T-cell (primary cell): ENCODE measurements at regions not wholly inside any gene's neighbourhood (a gene's known extent, or its start where the extent isn't known, plus 50 kb on each side); places are given as distances from the start of the nearest gene placed in this dataset.
"Not testable (repeated sequence)": the region's sequence is repeated elsewhere in the genome, so short reads cannot be mapped to it uniquely, and the experiment has no call there.

Source experiments
- ATAC-seq, 4 experiments: fragments of 200-7000 bp in 3 of 4; fragments of 150-1000 bp in 1 of 4; cut with Tn5 transposase; replicated peaks in 1 of 4; 1 replicate in 3 of 4; 2 replicates in 1 of 4; pipeline ENCODE4 v1.10.0; 2021; ENCODE audit warnings: moderate library complexity in 3 of 4, mild to moderate bottlenecking in 2 of 4, moderate number of reproducible peaks in 1 of 4
- CTCF ChIA-PET, 2 donors: fragments of 300-600 bp; sonication (Branson Sonifier 250); formaldehyde crosslinking; loops; one replicate each; lab custom pipeline; 2022; ENCODE audit warnings: antibody characterized with exemption in 2 of 2; lab: Charles Lee
- POLR2A ChIA-PET, 2 donors: fragments of 300-600 bp; sonication (Branson Sonifier 250); formaldehyde crosslinking; loops; one replicate each; lab custom pipeline; 2022; ENCODE audit warnings: antibody characterized with exemption in 2 of 2; lab: Charles Lee
- DNase-seq, 35 experiments: peaks; one replicate each; pipeline versions ENCODE4 v3.0.0 to v3.0.0-alpha.2; 2013 to 2023
- H3K27ac ChIP-seq: one replicate; pipeline ENCODE4 v1.5.1; 2013; ENCODE audit warnings: low read length
- H3K27me3 ChIP-seq, 2 experiments: replicated peaks in 1 of 2; 1 replicate in 1 of 2; 2 replicates in 1 of 2; pipeline versions ENCODE4 v1.6.1 to v1.7.0; 2013; ENCODE audit warnings: low read length in 1 of 2, mixed read lengths in 1 of 2; ENCODE audit not compliant: control insufficient read depth in 2 of 2, insufficient read depth in 2 of 2; ENCODE audit errors: extremely low read depth in 1 of 2
- H3K36me3 ChIP-seq, 2 donors: 1 replicate in 1 of 2; 2 replicates in 1 of 2; pipeline versions ENCODE4 v1.6.1 to v1.7.0; 2013; ENCODE audit warnings: low read length in 1 of 2; ENCODE audit not compliant: control insufficient read depth in 2 of 2, insufficient read depth in 1 of 2; ENCODE audit errors: extremely low read depth in 1 of 2
- H3K4me1 ChIP-seq, 2 experiments: 1 replicate in 1 of 2; 2 replicates in 1 of 2; pipeline versions ENCODE4 v1.6.1 to v1.7.0; 2013; ENCODE audit warnings: low read length in 2 of 2, mixed read lengths in 1 of 2; ENCODE audit not compliant: insufficient read depth in 2 of 2, control insufficient read depth in 1 of 2; ENCODE audit errors: extremely low read depth in 1 of 2
- H3K4me3 ChIP-seq, 2 donors: 1 replicate in 1 of 2; 2 replicates in 1 of 2; pipeline versions ENCODE4 v1.5.1 to v1.7.0; 2013; ENCODE audit warnings: mild to moderate bottlenecking in 2 of 2, low read length in 1 of 2, moderate library complexity in 1 of 2; ENCODE audit not compliant: control insufficient read depth in 1 of 2; ENCODE audit errors: extremely low read depth in 1 of 2
- H3K9me3 ChIP-seq: 2 replicates; pipeline ENCODE4 v1.7.0; 2013
- H3K27ac Mint-ChIP-seq, 2 donors: one replicate each; pipeline ENCODE4 v1.8.0; 2020 to 2021; ENCODE audit warnings: mild to moderate bottlenecking in 2 of 2, mixed read lengths in 2 of 2
- H3K27me3 Mint-ChIP-seq, 2 donors: one replicate each; pipeline ENCODE4 v1.8.0; 2021 to 2022; ENCODE audit warnings: mixed read lengths in 2 of 2
- H3K36me3 Mint-ChIP-seq: one replicate; pipeline ENCODE4 v1.8.0; 2021; ENCODE audit warnings: mixed read lengths
- H3K4me1 Mint-ChIP-seq, 3 donors: one replicate each; pipeline ENCODE4 v1.8.0; 2020 to 2022; ENCODE audit warnings: mixed read lengths in 3 of 3, mild to moderate bottlenecking in 1 of 3
- H3K4me3 Mint-ChIP-seq, 3 donors: one replicate each; pipeline ENCODE4 v1.8.0; 2020 to 2022; ENCODE audit warnings: mild to moderate bottlenecking in 3 of 3, mixed read lengths in 3 of 3, moderate library complexity in 3 of 3
- H3K9me3 Mint-ChIP-seq, 3 donors: one replicate each; pipeline ENCODE4 v1.8.0; 2020 to 2022; ENCODE audit warnings: mixed read lengths in 3 of 3
- WGBS: methylation state at CpG from one replicate; pipeline ENCODE4 v1.1.5; 2013; ENCODE audit warnings: missing lambda C conversion rate; ENCODE audit not compliant: insufficient coverage; 5-methylcytosine and 5-hydroxymethylcytosine counted together

DNA sequence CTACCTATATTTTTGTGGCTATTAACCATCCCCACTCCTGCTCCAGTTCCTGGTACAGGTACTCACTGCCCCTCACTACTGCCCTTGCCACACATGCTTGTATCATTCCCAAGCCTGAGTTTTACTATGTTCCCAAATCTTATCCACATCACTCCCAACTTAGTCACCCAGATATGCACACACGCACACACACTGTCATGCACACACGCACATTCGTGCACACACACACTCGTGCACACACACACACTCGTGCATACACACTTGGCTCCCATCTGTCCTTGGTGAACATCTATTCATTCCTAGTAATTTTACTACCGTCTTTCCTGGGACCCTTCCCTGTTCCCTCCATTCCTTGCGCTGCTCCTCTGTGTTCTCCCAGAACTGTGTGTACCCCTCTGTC is 287.2 kb upstream of the RNF32 start:
- Histone ChIP-seq H3K27me3 (peaks cover 0 to 2% of the 10 kb centered on the region in 2 experiments), H3K4me3 (no peak overlapping the region), H3K4me1 (no peaks in the 10 kb centered on the region), H3K27ac (no peak overlapping the region), H3K36me3 (no peaks in the 10 kb centered on the region), H3K9me3 (no peaks in the 10 kb centered on the region)
- no peak overlapping the region for H3K27ac Mint-ChIP-seq
- no peaks in the 10 kb centered on the region for H3K27me3 Mint-ChIP-seq
- H3K9me3 Mint-ChIP-seq: no peaks in the 10 kb centered on the region
- H3K36me3 Mint-ChIP-seq: no peaks in the 10 kb centered on the region
- CTCF ChIA-PET: no interaction called here
- H3K4me1 Mint-ChIP-seq: no peaks in the 10 kb centered on the region
- DNase-seq (no peak), ATAC-seq (no peak)
- POLR2A ChIA-PET: no interaction called here
- WGBS: 72% methylated on average over 7 of the region's 7 CpGs
- H3K4me3 Mint-ChIP-seq: no peak overlapping the region

DNA sequence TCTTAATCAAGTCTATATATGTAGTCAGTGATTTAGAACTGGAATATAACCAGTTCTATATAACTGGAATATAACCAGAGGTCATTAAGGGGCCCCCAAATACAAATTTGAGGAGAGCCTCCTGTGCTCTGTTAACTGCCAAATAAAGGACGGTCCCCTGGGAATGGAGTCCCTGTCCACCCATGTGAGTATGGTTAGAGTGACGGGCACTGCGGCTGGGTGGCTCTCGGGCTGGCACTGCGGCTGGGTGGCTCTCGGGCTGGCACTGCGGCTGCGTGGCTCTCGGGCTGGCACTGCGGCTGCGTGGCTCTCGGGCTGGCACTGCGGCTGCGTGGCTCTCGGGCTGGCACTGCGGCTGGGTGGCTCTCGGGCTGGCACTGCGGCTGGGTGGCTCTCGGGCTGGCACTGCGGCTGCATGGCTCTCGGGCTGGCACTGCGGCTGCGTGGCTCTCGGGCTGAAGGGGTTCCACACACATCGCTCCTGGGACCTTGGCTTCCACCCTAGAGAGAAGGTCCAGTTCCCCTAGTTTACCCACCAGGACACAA is 292.8 kb upstream of the RNF32 start:
- DNase-seq, ATAC-seq, POLR2A ChIA-PET, H3K4me1 ChIP-seq, H3K27me3 Mint-ChIP-seq, H3K4me3 ChIP-seq, H3K27me3 ChIP-seq, H3K27ac ChIP-seq, H3K9me3 ChIP-seq, CTCF ChIA-PET, H3K36me3 Mint-ChIP-seq, H3K27ac Mint-ChIP-seq, H3K9me3 Mint-ChIP-seq, H3K36me3 ChIP-seq, H3K4me1 Mint-ChIP-seq, H3K4me3 Mint-ChIP-seq: not testable (repeated sequence)
- 94% methylated on average over 21 of the region's 25 CpGs for WGBS

DNA sequence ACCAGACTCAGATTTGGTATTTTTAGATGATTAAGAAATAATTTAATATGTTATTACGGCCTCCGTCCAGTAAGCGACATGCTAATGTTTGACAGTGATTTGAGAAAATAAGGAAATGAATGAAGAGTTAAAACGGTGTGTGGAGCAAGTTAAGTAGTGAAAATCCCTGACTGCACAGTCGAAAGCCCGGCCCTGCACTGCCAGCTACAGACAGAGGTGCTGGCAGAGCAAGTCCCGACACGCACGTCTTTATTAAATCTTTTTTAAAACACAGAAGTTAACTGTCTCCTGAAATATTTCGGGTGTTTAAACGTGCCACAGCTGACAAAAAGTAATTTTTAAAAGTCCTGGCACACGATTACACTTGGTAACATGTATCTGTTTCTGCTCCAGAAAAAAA is 293.4 kb upstream of the RNF32 start:
- H3K36me3 ChIP-seq: no peaks in the 10 kb centered on the region
- no peak overlapping the region for H3K4me3 Mint-ChIP-seq
- no peak overlapping the region for H3K27ac Mint-ChIP-seq
- no peaks in the 10 kb centered on the region for H3K36me3 Mint-ChIP-seq
- H3K9me3 ChIP-seq: no peaks in the 10 kb centered on the region
- CTCF ChIA-PET: interaction anchor here in 1 of 2 donors (0.7 kb wide), 1 partner anchor 1783 kb away, joined by 5 read pairs; no protein-coding TSS in a partner anchor
- no peaks in the 10 kb centered on the region for H3K4me1 Mint-ChIP-seq
- DNase-seq (no peak), ATAC-seq (no peak)
- H3K27ac ChIP-seq: no peak overlapping the region
- peaks cover 0 to 2% of the 10 kb centered on the region in 2 experiments for H3K27me3 ChIP-seq
- WGBS: 71% methylated on average over 10 of the region's 12 CpGs
- no peaks in the 10 kb centered on the region for H3K9me3 Mint-ChIP-seq
- no peaks in the 10 kb centered on the region for H3K27me3 Mint-ChIP-seq
- no peak overlapping the region for H3K4me3 ChIP-seq
- H3K4me1 ChIP-seq: no peaks in the 10 kb centered on the region
- POLR2A ChIA-PET: no interaction called here

DNA sequence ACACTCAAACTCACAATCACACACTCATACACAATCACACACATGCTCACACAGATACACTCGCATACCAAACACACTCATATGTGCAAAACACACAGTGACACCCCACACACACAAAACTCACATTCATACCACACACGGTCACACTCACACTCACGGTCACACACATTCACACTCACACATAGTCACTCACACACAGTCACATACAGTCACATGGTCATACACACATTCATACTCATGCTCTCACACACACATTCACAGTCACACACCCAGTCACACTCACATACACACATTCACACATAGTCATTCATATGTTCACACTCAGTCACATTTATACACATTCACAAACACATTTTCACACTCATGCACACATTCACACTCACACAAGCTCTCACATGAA is 296.0 kb upstream of the RNF32 start:
- H3K4me1 Mint-ChIP-seq: no peaks in the 10 kb centered on the region
- H3K27me3 Mint-ChIP-seq: no peaks in the 10 kb centered on the region
- Histone ChIP-seq H3K9me3 (no peaks in the 10 kb centered on the region), H3K27me3 (peaks cover 0 to 2% of the 10 kb centered on the region in 2 experiments), H3K36me3 (no peaks in the 10 kb centered on the region), H3K27ac (no peak overlapping the region), H3K4me1 (no peaks in the 10 kb centered on the region), H3K4me3 (no peak overlapping the region)
- ATAC-seq: no peak
- H3K4me3 Mint-ChIP-seq: no peak overlapping the region
- H3K9me3 Mint-ChIP-seq: no peaks in the 10 kb centered on the region
- no peaks in the 10 kb centered on the region for H3K36me3 Mint-ChIP-seq
- ChIA-PET POLR2A (no interaction called here), CTCF (no interaction called here)
- no peak for DNase-seq
- no peak overlapping the region for H3K27ac Mint-ChIP-seq
- WGBS: 87% methylated on average over 3 of the region's 3 CpGs

DNA sequence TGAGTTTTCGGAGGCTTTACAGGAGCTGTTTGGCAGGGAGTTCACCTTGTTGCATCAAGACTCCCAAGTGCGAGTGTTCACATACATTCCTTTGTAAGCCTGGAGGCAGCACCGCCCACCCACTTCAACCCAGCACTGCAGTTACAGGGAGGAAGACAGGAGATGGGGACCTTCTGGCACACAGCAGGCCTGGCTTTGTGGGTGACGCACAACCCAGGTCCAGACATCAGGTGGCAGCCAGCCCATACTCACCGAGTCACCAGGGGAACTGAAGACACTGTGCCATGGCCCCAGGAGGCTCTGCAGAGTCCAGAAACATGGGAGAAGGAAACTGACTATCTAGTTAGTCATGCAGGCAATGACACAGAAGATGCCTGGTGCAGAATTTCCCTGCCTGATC is 305.9 kb upstream of the RNF32 start:
- ATAC-seq (no peak), DNase-seq (no peak)
- 100% methylated on average over 2 of the region's 5 CpGs for WGBS
- Mint-ChIP-seq H3K27me3 (no peaks in the 10 kb centered on the region), H3K9me3 (peaks cover 0 to 10% (median 3%) of the 10 kb centered on the region in 3 donors), H3K4me1 (no peaks in the 10 kb centered on the region), H3K27ac (no peak overlapping the region), H3K36me3 (no peaks in the 10 kb centered on the region), H3K4me3 (no peak overlapping the region)
- Histone ChIP-seq H3K4me1 (no peaks in the 10 kb centered on the region), H3K27ac (no peak overlapping the region), H3K27me3 (peaks cover 0 to 6% of the 10 kb centered on the region in 2 experiments), H3K36me3 (no peaks in the 10 kb centered on the region), H3K4me3 (no peak overlapping the region), H3K9me3 (no peaks in the 10 kb centered on the region)
- ChIA-PET CTCF (no interaction called here), POLR2A (no interaction called here)

DNA sequence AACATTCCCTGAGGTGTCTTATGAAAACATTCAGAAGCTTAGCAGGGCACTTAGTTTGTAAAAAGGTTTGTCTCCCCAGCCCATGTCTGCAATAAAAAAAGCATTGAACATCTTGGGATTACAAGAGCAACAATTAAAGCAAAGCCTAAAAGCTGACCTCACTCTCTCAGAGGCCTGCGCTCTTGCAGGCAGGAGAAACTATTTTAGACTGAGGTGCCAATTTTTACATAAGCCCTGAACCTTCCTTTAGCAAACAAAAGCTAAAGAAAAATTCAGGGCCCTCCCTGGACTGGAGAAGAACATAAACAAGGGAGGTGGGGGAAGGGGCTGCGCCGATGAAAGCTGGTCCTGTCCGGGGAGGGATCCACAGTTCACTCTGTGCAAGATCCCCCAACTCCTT is 312.7 kb upstream of the RNF32 start:
- no peaks in the 10 kb centered on the region for H3K36me3 Mint-ChIP-seq
- peaks cover 3 to 8% of the 10 kb centered on the region in 2 donors for H3K27me3 Mint-ChIP-seq
- H3K9me3 Mint-ChIP-seq: peaks cover 0 to 10% (median 7%) of the 10 kb centered on the region in 3 donors
- Histone ChIP-seq H3K4me3 (no peak overlapping the region), H3K36me3 (no peaks in the 10 kb centered on the region), H3K9me3 (no peaks in the 10 kb centered on the region), H3K4me1 (no peaks in the 10 kb centered on the region), H3K27ac (no peak overlapping the region), H3K27me3 (peaks cover 0 to 4% of the 10 kb centered on the region in 2 experiments)
- 80% methylated on average over 1 of the region's 4 CpGs for WGBS
- POLR2A ChIA-PET: no interaction called here
- CTCF ChIA-PET: no interaction called here
- no peak overlapping the region for H3K4me3 Mint-ChIP-seq
- DNase-seq (no peak), ATAC-seq (no peak)
- no peak overlapping the region for H3K27ac Mint-ChIP-seq
- H3K4me1 Mint-ChIP-seq: no peaks in the 10 kb centered on the region

DNA sequence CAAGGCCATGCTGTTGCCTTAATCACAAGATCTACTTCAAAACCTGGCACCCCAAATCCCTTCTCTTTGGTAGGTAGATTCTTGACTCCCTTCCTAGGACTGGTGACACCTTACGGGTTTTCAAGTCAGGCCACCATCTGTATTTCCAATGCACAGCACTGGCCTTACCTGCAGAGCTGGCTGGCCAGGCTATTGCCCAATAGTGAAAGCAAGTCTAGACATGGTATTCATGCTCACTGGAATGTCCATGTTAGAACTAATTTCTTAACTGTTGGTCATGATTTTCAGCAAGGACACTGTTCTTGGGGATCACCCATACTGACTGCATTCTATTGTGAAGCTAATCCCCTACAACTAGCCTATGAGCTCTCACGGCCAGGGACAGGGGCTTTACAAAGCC is 313.1 kb upstream of the RNF32 start:
- no peaks in the 10 kb centered on the region for H3K4me1 ChIP-seq
- Mint-ChIP-seq H3K27me3 (peaks cover 3 to 8% of the 10 kb centered on the region in 2 donors), H3K36me3 (no peaks in the 10 kb centered on the region), H3K4me3 (no peak overlapping the region), H3K9me3 (peaks cover 0 to 10% (median 7%) of the 10 kb centered on the region in 3 donors), H3K4me1 (no peaks in the 10 kb centered on the region), H3K27ac (no peak overlapping the region)
- no peak overlapping the region for H3K4me3 ChIP-seq
- peaks cover 0 to 4% of the 10 kb centered on the region in 2 experiments for H3K27me3 ChIP-seq
- no peaks in the 10 kb centered on the region for H3K9me3 ChIP-seq
- ChIA-PET POLR2A (no interaction called here), CTCF (no interaction called here)
- H3K36me3 ChIP-seq: no peaks in the 10 kb centered on the region
- ATAC-seq: no peak
- DNase-seq: no peak
- H3K27ac ChIP-seq: no peak overlapping the region
- WGBS: 13% methylated on average over 1 of the region's 2 CpGs
